ENCODE measurements at regions not wholly inside any gene's neighbourhood (a gene's known extent, or its start where the extent isn't known, plus 50 kb on each side); places are given as distances from the start of the nearest gene placed in this dataset.

GRCh38 chr2:207316484-207316883 is 150.7 kb upstream of the KLF7 start:
- no peak overlapping the region for H3K4me3 ChIP-seq (ENCODE audit: low read length in 2 of 2)
- no peaks in the 10 kb centered on the region for H3K9me3 ChIP-seq (ENCODE audit: control insufficient read depth in 2 of 2, low read length in 2 of 2)
- no peak overlapping the region for H3K9ac ChIP-seq (ENCODE audit: low read length in 2 of 2)
- no peaks in the 10 kb centered on the region for H3K4me1 ChIP-seq (ENCODE audit: control insufficient read depth, insufficient read depth, low read length)
- no peaks in the 10 kb centered on the region for H3K27me3 ChIP-seq (ENCODE audit: control insufficient read depth in 1 of 2, insufficient read depth in 2 of 2, low read length in 2 of 2)
- H3K27ac ChIP-seq (ENCODE audit: low read length), result no peak overlapping the region
- no peaks in the 10 kb centered on the region for H3K36me3 ChIP-seq (ENCODE audit: control insufficient read depth in 2 of 2, insufficient read depth in 2 of 2, low read length in 2 of 2)

- no peaks in the 10 kb centered on the region for H3K4me1 ChIP-seq (ENCODE audit: control insufficient read depth, insufficient read depth, low read length)
- no peaks in the 10 kb centered on the region for H3K36me3 ChIP-seq (ENCODE audit: control insufficient read depth in 2 of 2, insufficient read depth in 2 of 2, low read length in 2 of 2)
These were observed 151.2 kb upstream of the KLF7 start for GRCh38 chr2:207316906-207317305.

GRCh38 chr2:207317378-207317984 is 151.7 kb upstream of the KLF7 start:
- Histone ChIP-seq H3K36me3 (ENCODE audit: control insufficient read depth in 2 of 2, insufficient read depth in 2 of 2, low read length in 2 of 2) (no peaks in the 10 kb centered on the region), H3K4me3 (ENCODE audit: low read length in 2 of 2) (no peak overlapping the region), H3K4me1 (ENCODE audit: control insufficient read depth, insufficient read depth, low read length) (no peaks in the 10 kb centered on the region), H3K27ac (ENCODE audit: low read length) (no peak overlapping the region), H3K9ac (ENCODE audit: low read length in 2 of 2) (no peak overlapping the region), H3K27me3 (ENCODE audit: control insufficient read depth in 1 of 2, insufficient read depth in 2 of 2, low read length in 2 of 2) (no peaks in the 10 kb centered on the region), H3K9me3 (ENCODE audit: control insufficient read depth in 2 of 2, low read length in 2 of 2) (no peaks in the 10 kb centered on the region)

More at GRCh38 chr2:207316906-207317305, 151.2 kb upstream of the KLF7 start:
- Histone ChIP-seq H3K27me3 (ENCODE audit: control insufficient read depth in 1 of 2, insufficient read depth in 2 of 2, low read length in 2 of 2) (no peaks in the 10 kb centered on the region), H3K4me3 (ENCODE audit: low read length in 2 of 2) (no peak overlapping the region), H3K9ac (ENCODE audit: low read length in 2 of 2) (no peak overlapping the region), H3K27ac (ENCODE audit: low read length) (no peak overlapping the region), H3K9me3 (ENCODE audit: control insufficient read depth in 2 of 2, low read length in 2 of 2) (no peaks in the 10 kb centered on the region)

GRCh38 chr2:207318181-207318628 is 152.5 kb upstream of the KLF7 start:
- no peaks in the 10 kb centered on the region for H3K4me1 ChIP-seq (ENCODE audit: control insufficient read depth, insufficient read depth, low read length)
- H3K4me3 ChIP-seq (ENCODE audit: low read length in 2 of 2), result no peak overlapping the region
- H3K9me3 ChIP-seq (ENCODE audit: control insufficient read depth in 2 of 2, low read length in 2 of 2), result no peaks in the 10 kb centered on the region
- no peak overlapping the region for H3K9ac ChIP-seq (ENCODE audit: low read length in 2 of 2)
- H3K27ac ChIP-seq (ENCODE audit: low read length), result no peak overlapping the region
- no peaks in the 10 kb centered on the region for H3K36me3 ChIP-seq (ENCODE audit: control insufficient read depth in 2 of 2, insufficient read depth in 2 of 2, low read length in 2 of 2)
- H3K27me3 ChIP-seq (ENCODE audit: control insufficient read depth in 1 of 2, insufficient read depth in 2 of 2, low read length in 2 of 2), result no peaks in the 10 kb centered on the region

GRCh38 chr2:207319316-207319715 is 153.6 kb upstream of the KLF7 start:
- Histone ChIP-seq H3K4me3 (ENCODE audit: low read length in 2 of 2) (no peak overlapping the region), H3K9me3 (ENCODE audit: control insufficient read depth in 2 of 2, low read length in 2 of 2) (no peaks in the 10 kb centered on the region), H3K27ac (ENCODE audit: low read length) (no peak overlapping the region), H3K27me3 (ENCODE audit: control insufficient read depth in 1 of 2, insufficient read depth in 2 of 2, low read length in 2 of 2) (no peaks in the 10 kb centered on the region), H3K9ac (ENCODE audit: low read length in 2 of 2) (no peak overlapping the region), H3K36me3 (ENCODE audit: control insufficient read depth in 2 of 2, insufficient read depth in 2 of 2, low read length in 2 of 2) (no peaks in the 10 kb centered on the region), H3K4me1 (ENCODE audit: control insufficient read depth, insufficient read depth, low read length) (no peaks in the 10 kb centered on the region)

- Histone ChIP-seq H3K27ac (ENCODE audit: low read length) (no peak overlapping the region), H3K9me3 (ENCODE audit: control insufficient read depth in 2 of 2, low read length in 2 of 2) (no peaks in the 10 kb centered on the region), H3K27me3 (ENCODE audit: control insufficient read depth in 1 of 2, insufficient read depth in 2 of 2, low read length in 2 of 2) (no peaks in the 10 kb centered on the region), H3K9ac (ENCODE audit: low read length in 2 of 2) (no peak overlapping the region), H3K4me3 (ENCODE audit: low read length in 2 of 2) (no peak overlapping the region), H3K36me3 (ENCODE audit: control insufficient read depth in 2 of 2, insufficient read depth in 2 of 2, low read length in 2 of 2) (no peaks in the 10 kb centered on the region), H3K4me1 (ENCODE audit: control insufficient read depth, insufficient read depth, low read length) (no peaks in the 10 kb centered on the region)
These were observed 154.8 kb upstream of the KLF7 start for GRCh38 chr2:207320381-207321159.

- no peaks in the 10 kb centered on the region for H3K9me3 ChIP-seq (ENCODE audit: control insufficient read depth in 2 of 2, low read length in 2 of 2)
- H3K27me3 ChIP-seq (ENCODE audit: control insufficient read depth in 1 of 2, insufficient read depth in 2 of 2, low read length in 2 of 2), result no peaks in the 10 kb centered on the region
- no peak overlapping the region for H3K27ac ChIP-seq (ENCODE audit: low read length)
- no peaks in the 10 kb centered on the region for H3K4me1 ChIP-seq (ENCODE audit: control insufficient read depth, insufficient read depth, low read length)
- no peaks in the 10 kb centered on the region for H3K36me3 ChIP-seq (ENCODE audit: control insufficient read depth in 2 of 2, insufficient read depth in 2 of 2, low read length in 2 of 2)
- H3K4me3 ChIP-seq (ENCODE audit: low read length in 2 of 2), result no peak overlapping the region
- no peak overlapping the region for H3K9ac ChIP-seq (ENCODE audit: low read length in 2 of 2)
These were observed 155.8 kb upstream of the KLF7 start for GRCh38 chr2:207321514-207321913.

- no peaks in the 10 kb centered on the region for H3K9me3 ChIP-seq (ENCODE audit: control insufficient read depth in 2 of 2, low read length in 2 of 2)
- H3K27me3 ChIP-seq (ENCODE audit: control insufficient read depth in 1 of 2, insufficient read depth in 2 of 2, low read length in 2 of 2), result no peaks in the 10 kb centered on the region
- H3K36me3 ChIP-seq (ENCODE audit: control insufficient read depth in 2 of 2, insufficient read depth in 2 of 2, low read length in 2 of 2), result no peaks in the 10 kb centered on the region
- H3K27ac ChIP-seq (ENCODE audit: low read length), result no peak overlapping the region
- no peak overlapping the region for H3K4me3 ChIP-seq (ENCODE audit: low read length in 2 of 2)
- no peak overlapping the region for H3K9ac ChIP-seq (ENCODE audit: low read length in 2 of 2)
- H3K4me1 ChIP-seq (ENCODE audit: control insufficient read depth, insufficient read depth, low read length), result no peaks in the 10 kb centered on the region
These were observed 158.3 kb upstream of the KLF7 start for GRCh38 chr2:207324001-207324400.

- no peaks in the 10 kb centered on the region for H3K36me3 ChIP-seq (ENCODE audit: control insufficient read depth in 2 of 2, insufficient read depth in 2 of 2, low read length in 2 of 2)
- no peaks in the 10 kb centered on the region for H3K9me3 ChIP-seq (ENCODE audit: control insufficient read depth in 2 of 2, low read length in 2 of 2)
- H3K27me3 ChIP-seq (ENCODE audit: control insufficient read depth in 1 of 2, insufficient read depth in 2 of 2, low read length in 2 of 2), result no peaks in the 10 kb centered on the region
- no peaks in the 10 kb centered on the region for H3K4me1 ChIP-seq (ENCODE audit: control insufficient read depth, insufficient read depth, low read length)
- H3K27ac ChIP-seq (ENCODE audit: low read length), result no peak overlapping the region
- no peak overlapping the region for H3K9ac ChIP-seq (ENCODE audit: low read length in 2 of 2)
- H3K4me3 ChIP-seq (ENCODE audit: low read length in 2 of 2), result no peak overlapping the region
These were observed 161.8 kb upstream of the KLF7 start for GRCh38 chr2:207327513-207327912.

- Histone ChIP-seq H3K9me3 (ENCODE audit: control insufficient read depth in 2 of 2, low read length in 2 of 2) (no peaks in the 10 kb centered on the region), H3K4me3 (ENCODE audit: low read length in 2 of 2) (no peak overlapping the region), H3K27ac (ENCODE audit: low read length) (no peak overlapping the region), H3K9ac (ENCODE audit: low read length in 2 of 2) (no peak overlapping the region), H3K36me3 (ENCODE audit: control insufficient read depth in 2 of 2, insufficient read depth in 2 of 2, low read length in 2 of 2) (no peaks in the 10 kb centered on the region), H3K27me3 (ENCODE audit: control insufficient read depth in 1 of 2, insufficient read depth in 2 of 2, low read length in 2 of 2) (no peaks in the 10 kb centered on the region), H3K4me1 (ENCODE audit: control insufficient read depth, insufficient read depth, low read length) (no peaks in the 10 kb centered on the region)
These were observed 163.2 kb upstream of the KLF7 start for GRCh38 chr2:207328944-207329386.

- H3K27ac ChIP-seq (ENCODE audit: low read length), result no peak overlapping the region
- H3K36me3 ChIP-seq (ENCODE audit: control insufficient read depth in 2 of 2, insufficient read depth in 2 of 2, low read length in 2 of 2), result no peaks in the 10 kb centered on the region
- peaks cover 11% of the 10 kb centered on the region for H3K4me1 ChIP-seq (ENCODE audit: control insufficient read depth, insufficient read depth, low read length)
- H3K9me3 ChIP-seq (ENCODE audit: control insufficient read depth in 2 of 2, low read length in 2 of 2), result no peaks in the 10 kb centered on the region
- no peak overlapping the region for H3K4me3 ChIP-seq (ENCODE audit: low read length in 2 of 2)
- no peaks in the 10 kb centered on the region for H3K27me3 ChIP-seq (ENCODE audit: control insufficient read depth in 1 of 2, insufficient read depth in 2 of 2, low read length in 2 of 2)
- no peak overlapping the region for H3K9ac ChIP-seq (ENCODE audit: low read length in 2 of 2)
These were observed 165.2 kb upstream of the KLF7 start for GRCh38 chr2:207330912-207331311.
